Liver (tissue), 8 donors: ENCODE measurements at regions not wholly inside any gene's neighbourhood (a gene's known extent, or its start where the extent isn't known, plus 50 kb on each side); places are given as distances from the start of the nearest gene placed in this dataset.

Experiments
- DNase-seq: peaks from one replicate; pipeline ENCODE4 v3.0.0-alpha.2; 2017; ENCODE audit warnings: low spot score
- H3K27ac ChIP-seq, 2 donors: one replicate each; pipeline ENCODE4 v1.7.0; 2013; ENCODE audit warnings: inconsistent platforms in 2 of 2, low read length in 2 of 2, control low read depth in 1 of 2, low read depth in 1 of 2, mild to moderate bottlenecking in 1 of 2
- H3K27me3 ChIP-seq, 4 donors: one replicate each; pipeline versions ENCODE4 v1.6.1 to v1.7.0; 2013; ENCODE audit warnings: low read length in 3 of 4, inconsistent platforms in 1 of 4, mild to moderate bottlenecking in 1 of 4, moderate library complexity in 1 of 4; ENCODE audit not compliant: control insufficient read depth in 4 of 4, insufficient read depth in 4 of 4
- H3K36me3 ChIP-seq, 4 donors: one replicate each; pipeline versions ENCODE4 v1.6.1 to v1.7.0; 2013; ENCODE audit warnings: low read length in 3 of 4, mild to moderate bottlenecking in 3 of 4, low read depth in 1 of 4, moderate library complexity in 1 of 4; ENCODE audit not compliant: control insufficient read depth in 4 of 4, insufficient read depth in 3 of 4
- H3K4me1 ChIP-seq, 4 donors: one replicate each; pipeline versions ENCODE4 v1.6.1 to v1.7.0; 2013; ENCODE audit warnings: low read length in 3 of 4, mild to moderate bottlenecking in 3 of 4, moderate library complexity in 1 of 4; ENCODE audit not compliant: control insufficient read depth in 4 of 4, insufficient read depth in 4 of 4
- H3K4me3 ChIP-seq, 3 donors: one replicate each; pipeline versions ENCODE4 v1.6.1 to v1.7.0; 2013; ENCODE audit warnings: low read length in 3 of 3, control low read depth in 1 of 3, low read depth in 1 of 3, mild to moderate bottlenecking in 1 of 3
- H3K9ac ChIP-seq, 2 donors: one replicate each; pipeline ENCODE4 v1.7.0; 2013; ENCODE audit warnings: low read length in 2 of 2, mild to moderate bottlenecking in 2 of 2, moderate library complexity in 2 of 2, control low read depth in 1 of 2, low read depth in 1 of 2
- H3K9me3 ChIP-seq, 4 donors: one replicate each; pipeline versions ENCODE4 v1.6.1 to v1.7.0; 2013; ENCODE audit warnings: low read length in 3 of 4; ENCODE audit not compliant: control insufficient read depth in 4 of 4
- EGR1 ChIP-seq, 2 donors: IDR thresholded peaks; 2 replicates each; pipeline ENCODE4 v1.6.1; 2016 to 2018; ENCODE audit warnings: antibody characterized with exemption in 2 of 2, low read depth in 2 of 2
- FOXA1 ChIP-seq: IDR thresholded peaks from 2 replicates; pipeline ENCODE4 v1.6.1; 2016; ENCODE audit warnings: antibody characterized with exemption
- FOXA2 ChIP-seq: IDR thresholded peaks from 2 replicates; pipeline ENCODE4 v1.6.1; 2016; ENCODE audit warnings: antibody characterized with exemption
- GABPA ChIP-seq, 2 donors: IDR thresholded peaks in 1 of 2; conservative IDR thresholded peaks in 1 of 2; 2 replicates each; pipeline ENCODE4 v1.6.1; 2016; ENCODE audit warnings: antibody characterized with exemption in 2 of 2, mild to moderate bottlenecking in 1 of 2, moderate library complexity in 1 of 2
- HNF4A ChIP-seq, 2 donors: conservative IDR thresholded peaks; 2 replicates each; pipeline ENCODE4 v1.6.1; 2016; ENCODE audit warnings: antibody characterized with exemption in 2 of 2, mild to moderate bottlenecking in 2 of 2
- HNF4G ChIP-seq: IDR thresholded peaks from 2 replicates; pipeline ENCODE4 v1.6.1; 2016; ENCODE audit warnings: antibody characterized with exemption
- JUND ChIP-seq, 2 donors: IDR thresholded peaks; 2 replicates each; pipeline ENCODE4 v1.6.1; 2016; ENCODE audit warnings: antibody characterized with exemption in 2 of 2
- MAX ChIP-seq: IDR thresholded peaks from 2 replicates; pipeline ENCODE4 v1.6.1; 2016; ENCODE audit warnings: antibody characterized with exemption
- NR2F2 ChIP-seq: IDR thresholded peaks from 2 replicates; pipeline ENCODE4 v1.6.1; 2016; ENCODE audit warnings: antibody characterized with exemption
- RAD21 ChIP-seq, 2 donors: IDR thresholded peaks; 2 replicates each; pipeline ENCODE4 v1.6.1; 2016; ENCODE audit warnings: antibody characterized with exemption in 2 of 2, mild to moderate bottlenecking in 2 of 2
- REST ChIP-seq: IDR thresholded peaks from 2 replicates; pipeline ENCODE4 v1.6.1; 2016; ENCODE audit warnings: antibody characterized with exemption, mild to moderate bottlenecking
- RXRA ChIP-seq, 2 donors: IDR thresholded peaks; 2 replicates each; pipeline ENCODE4 v1.6.1; 2017 to 2018; ENCODE audit warnings: antibody characterized with exemption in 2 of 2, mild to moderate bottlenecking in 1 of 2
- SP1 ChIP-seq: IDR thresholded peaks from 2 replicates; pipeline ENCODE4 v1.6.1; 2018; ENCODE audit warnings: antibody characterized with exemption, mild to moderate bottlenecking
- TAF1 ChIP-seq: conservative IDR thresholded peaks from 2 replicates; pipeline ENCODE4 v1.6.1; 2016; ENCODE audit warnings: antibody characterized with exemption, mild to moderate bottlenecking
- YY1 ChIP-seq: IDR thresholded peaks from 2 replicates; pipeline ENCODE4 v1.6.1; 2016; ENCODE audit warnings: antibody characterized with exemption, mild to moderate bottlenecking
- WGBS: extraction: QIAGEN DNeasy Blood & Tissue Kit; methylation state at CpG from one replicate; pipeline ENCODE4 v1.1.7; 2013; 5-methylcytosine and 5-hydroxymethylcytosine counted together
- TF ChIP-seq, protein P1 (sequence below): fragments of 150-350 bp; IDR thresholded peaks from 2 replicates; pipeline ENCODE4 v1.5.1; 2017; ENCODE audit warnings: improper control_type of control experiment, low read depth, low read length; ENCODE audit not compliant: missing input control
- TF ChIP-seq, protein P2 (sequence below): IDR thresholded peaks from 2 replicates; pipeline ENCODE4 v1.6.1; 2016; ENCODE audit warnings: antibody characterized with exemption
- donor health status: healthy.
- donor health status: healthy.
- donor health status: healthy.
- donor health status: healthy.
- donor health status: healthy.

GRCh38 chr9:87070336-87070735 is 123.0 kb upstream of the GAS1 start:
- TF ChIP-seq, protein P1, sequence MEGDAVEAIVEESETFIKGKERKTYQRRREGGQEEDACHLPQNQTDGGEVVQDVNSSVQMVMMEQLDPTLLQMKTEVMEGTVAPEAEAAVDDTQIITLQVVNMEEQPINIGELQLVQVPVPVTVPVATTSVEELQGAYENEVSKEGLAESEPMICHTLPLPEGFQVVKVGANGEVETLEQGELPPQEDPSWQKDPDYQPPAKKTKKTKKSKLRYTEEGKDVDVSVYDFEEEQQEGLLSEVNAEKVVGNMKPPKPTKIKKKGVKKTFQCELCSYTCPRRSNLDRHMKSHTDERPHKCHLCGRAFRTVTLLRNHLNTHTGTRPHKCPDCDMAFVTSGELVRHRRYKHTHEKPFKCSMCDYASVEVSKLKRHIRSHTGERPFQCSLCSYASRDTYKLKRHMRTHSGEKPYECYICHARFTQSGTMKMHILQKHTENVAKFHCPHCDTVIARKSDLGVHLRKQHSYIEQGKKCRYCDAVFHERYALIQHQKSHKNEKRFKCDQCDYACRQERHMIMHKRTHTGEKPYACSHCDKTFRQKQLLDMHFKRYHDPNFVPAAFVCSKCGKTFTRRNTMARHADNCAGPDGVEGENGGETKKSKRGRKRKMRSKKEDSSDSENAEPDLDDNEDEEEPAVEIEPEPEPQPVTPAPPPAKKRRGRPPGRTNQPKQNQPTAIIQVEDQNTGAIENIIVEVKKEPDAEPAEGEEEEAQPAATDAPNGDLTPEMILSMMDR = no peak
- TF ChIP-seq HNF4A (conservative IDR thresholded peaks at IDR 0.05) (no peak), GABPA (IDR thresholded peaks at IDR 0.05 in 1 of 2, conservative IDR thresholded peaks at IDR 0.05 in 1 of 2) (no peak), RXRA (IDR thresholded peaks at IDR 0.05) (no peak), TAF1 (no peak), EGR1 (IDR thresholded peaks at IDR 0.05; ENCODE audit: low read depth in 2 of 2) (no peak), REST (no peak), YY1 (no peak), MAX (no peak), HNF4G (no peak), JUND (IDR thresholded peaks at IDR 0.05) (no peak)
- no peaks in the 10 kb centered on the region for H3K36me3 ChIP-seq
- DNase-seq = no peak
- no peak overlapping the region for H3K4me3 ChIP-seq
- H3K9ac ChIP-seq = no peak overlapping the region
- H3K9me3 ChIP-seq = no peaks in the 10 kb centered on the region
- H3K27ac ChIP-seq = no peak overlapping the region
- no peaks in the 10 kb centered on the region for H3K27me3 ChIP-seq
- H3K4me1 ChIP-seq = no peaks in the 10 kb centered on the region
- 84% methylated on average over 3 of the region's 3 CpGs for WGBS

DNA sequence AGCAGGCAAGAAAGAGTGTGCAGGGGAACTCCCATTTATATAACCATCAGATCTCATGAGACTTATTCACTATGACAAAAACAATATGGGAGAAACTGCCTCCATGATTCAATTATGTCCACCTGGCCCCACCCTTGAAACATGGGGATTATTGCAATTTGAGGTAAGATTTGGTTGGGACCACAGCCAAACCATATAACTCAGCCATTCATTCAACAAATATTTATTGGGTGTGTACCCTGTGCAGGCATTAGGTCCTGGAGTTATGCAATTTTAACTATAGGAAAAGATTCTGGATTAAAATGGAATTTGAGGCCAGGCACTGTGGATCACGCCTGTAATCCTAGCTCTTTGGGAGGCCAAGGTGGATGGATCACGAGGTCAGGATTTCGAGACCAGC is 124.2 kb upstream of the GAS1 start:
- H3K27ac ChIP-seq = no peak overlapping the region
- H3K4me1 ChIP-seq = no peaks in the 10 kb centered on the region
- no peak overlapping the region for H3K4me3 ChIP-seq
- H3K9ac ChIP-seq = no peak overlapping the region
- no peak for DNase-seq
- WGBS = 83% methylated on average over 3 of the region's 3 CpGs
- H3K27me3 ChIP-seq = no peaks in the 10 kb centered on the region
- H3K9me3 ChIP-seq = no peaks in the 10 kb centered on the region
- H3K36me3 ChIP-seq = no peaks in the 10 kb centered on the region
- TF ChIP-seq GABPA (IDR thresholded peaks at IDR 0.05 in 1 of 2, conservative IDR thresholded peaks at IDR 0.05 in 1 of 2) (no peak), EGR1 (IDR thresholded peaks at IDR 0.05; ENCODE audit: low read depth in 2 of 2) (no peak), RAD21 (IDR thresholded peaks at IDR 0.05) (no peak), HNF4A (conservative IDR thresholded peaks at IDR 0.05) (no peak), RXRA (IDR thresholded peaks at IDR 0.05) (no peak), NR2F2 (no peak), FOXA2 (no peak), REST (no peak), SP1 (no peak), HNF4G (no peak), FOXA1 (no peak), MAX (no peak), YY1 (no peak), TAF1 (no peak)
- TF ChIP-seq, protein P2, sequence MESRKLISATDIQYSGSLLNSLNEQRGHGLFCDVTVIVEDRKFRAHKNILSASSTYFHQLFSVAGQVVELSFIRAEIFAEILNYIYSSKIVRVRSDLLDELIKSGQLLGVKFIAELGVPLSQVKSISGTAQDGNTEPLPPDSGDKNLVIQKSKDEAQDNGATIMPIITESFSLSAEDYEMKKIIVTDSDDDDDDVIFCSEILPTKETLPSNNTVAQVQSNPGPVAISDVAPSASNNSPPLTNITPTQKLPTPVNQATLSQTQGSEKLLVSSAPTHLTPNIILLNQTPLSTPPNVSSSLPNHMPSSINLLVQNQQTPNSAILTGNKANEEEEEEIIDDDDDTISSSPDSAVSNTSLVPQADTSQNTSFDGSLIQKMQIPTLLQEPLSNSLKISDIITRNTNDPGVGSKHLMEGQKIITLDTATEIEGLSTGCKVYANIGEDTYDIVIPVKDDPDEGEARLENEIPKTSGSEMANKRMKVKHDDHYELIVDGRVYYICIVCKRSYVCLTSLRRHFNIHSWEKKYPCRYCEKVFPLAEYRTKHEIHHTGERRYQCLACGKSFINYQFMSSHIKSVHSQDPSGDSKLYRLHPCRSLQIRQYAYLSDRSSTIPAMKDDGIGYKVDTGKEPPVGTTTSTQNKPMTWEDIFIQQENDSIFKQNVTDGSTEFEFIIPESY = no peak
